HG03571 (cell line): ENCODE measurements at regions not wholly inside any gene's neighbourhood (a gene's known extent, or its start where the extent isn't known, plus 50 kb on each side); places are given as distances from the start of the nearest gene placed in this dataset.
"Not testable (repeated sequence)": the region's sequence is repeated elsewhere in the genome, so short reads cannot be mapped to it uniquely, and the experiment has no call there.

Experiments used
- ATAC-seq: cut with Tn5 transposase; IDR thresholded peaks from one replicate; pipeline ENCODE4 v1.9.1; 2021; ENCODE audit not compliant: unreplicated experiment

GRCh38 chr15:99826157-99826780 is 93.0 kb upstream of the LYSMD4 start:
- no peak for ATAC-seq

DNA sequence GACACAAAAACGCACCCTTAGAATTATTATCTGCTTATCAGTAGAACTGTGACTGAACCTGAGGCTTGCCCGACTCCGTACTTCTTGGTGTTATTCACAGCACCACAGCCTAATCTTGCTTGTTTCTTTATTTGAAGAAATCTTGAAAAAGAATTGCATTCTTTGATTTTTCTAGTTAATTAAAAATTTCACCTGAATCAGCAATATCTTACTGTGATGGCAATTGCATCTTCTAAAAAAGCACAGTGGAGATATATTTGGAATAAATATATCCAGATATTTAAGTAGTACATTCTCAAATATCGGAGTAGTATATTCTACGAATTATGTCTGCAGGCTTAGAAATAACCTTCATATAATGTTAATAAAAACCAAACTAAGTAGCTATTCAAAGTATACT is 90.1 kb upstream of the LYSMD4 start:
- no peak for ATAC-seq

DNA sequence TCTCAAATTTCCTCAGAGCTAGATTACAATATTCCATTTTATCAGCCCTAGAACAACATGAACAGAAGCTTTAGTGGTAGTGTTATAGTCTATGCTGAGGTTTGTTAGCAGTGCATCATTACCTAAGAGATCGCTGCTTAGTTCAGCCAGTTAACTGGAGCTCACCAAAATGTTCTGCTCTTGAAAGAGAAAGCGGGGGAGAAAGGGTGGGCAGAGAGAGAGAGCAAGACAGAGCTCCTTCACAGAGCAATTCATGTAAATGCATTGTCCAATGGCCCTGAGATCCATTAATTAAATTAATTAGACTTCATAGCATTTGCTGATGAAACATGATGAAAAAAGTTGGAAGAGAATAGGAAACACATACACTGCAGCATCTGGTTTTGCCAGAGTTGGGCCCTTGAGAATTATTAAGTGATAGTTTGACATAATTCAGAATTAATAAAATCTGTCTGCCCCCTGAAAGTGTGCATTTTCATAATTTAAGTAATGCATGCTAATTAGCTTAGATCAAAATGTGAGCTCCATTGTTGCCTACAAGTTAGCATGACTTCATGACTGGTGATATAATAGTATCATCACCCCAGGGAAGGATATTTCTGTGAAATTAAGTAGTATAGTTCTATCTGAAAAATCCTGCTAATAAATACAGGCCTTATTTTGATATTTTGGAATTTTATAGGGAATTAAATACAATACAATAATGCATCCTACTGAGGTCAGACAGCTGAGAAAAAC is 86.9 kb upstream of the LYSMD4 start:
- no peak for ATAC-seq

DNA sequence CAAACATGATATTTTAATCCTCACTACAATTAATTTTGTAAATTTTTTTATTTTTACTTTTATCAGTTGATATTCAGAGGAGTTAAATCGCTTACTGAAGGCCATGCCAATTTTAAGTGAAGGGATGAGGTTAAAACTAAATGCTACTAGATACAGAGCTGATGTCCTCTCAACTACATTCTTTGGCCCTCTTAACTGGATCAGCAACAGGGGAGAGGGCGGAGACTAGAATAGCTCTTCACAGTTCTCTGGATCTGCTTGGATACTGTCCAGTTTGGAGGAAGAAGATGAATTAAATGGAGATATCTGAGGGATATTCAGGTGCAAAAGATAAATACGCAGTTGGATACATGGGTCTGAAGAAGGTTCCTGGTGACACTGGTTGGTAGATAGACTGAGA is 85.6 kb upstream of the LYSMD4 start:
- ATAC-seq: no peak

DNA sequence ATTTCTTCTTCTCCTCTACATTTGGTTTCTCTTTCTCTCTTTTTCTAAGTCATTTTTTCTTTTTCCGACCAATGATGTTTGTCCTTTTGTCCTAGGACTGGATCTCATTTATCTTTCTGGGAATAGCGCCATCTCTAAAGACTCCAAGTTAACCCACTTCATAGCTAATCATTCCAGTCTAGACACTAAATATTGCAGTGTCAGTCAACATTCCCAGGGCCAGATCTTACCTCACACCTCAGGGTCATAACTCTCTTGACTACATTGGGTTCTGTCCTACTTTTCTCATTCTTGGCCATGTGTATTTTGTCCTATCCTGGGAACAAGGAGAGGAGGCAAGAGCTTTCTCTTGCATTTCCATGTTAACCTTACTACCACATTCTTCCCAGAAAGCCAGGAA is 83.6 kb upstream of the LYSMD4 start:
- not testable (repeated sequence) for ATAC-seq

DNA sequence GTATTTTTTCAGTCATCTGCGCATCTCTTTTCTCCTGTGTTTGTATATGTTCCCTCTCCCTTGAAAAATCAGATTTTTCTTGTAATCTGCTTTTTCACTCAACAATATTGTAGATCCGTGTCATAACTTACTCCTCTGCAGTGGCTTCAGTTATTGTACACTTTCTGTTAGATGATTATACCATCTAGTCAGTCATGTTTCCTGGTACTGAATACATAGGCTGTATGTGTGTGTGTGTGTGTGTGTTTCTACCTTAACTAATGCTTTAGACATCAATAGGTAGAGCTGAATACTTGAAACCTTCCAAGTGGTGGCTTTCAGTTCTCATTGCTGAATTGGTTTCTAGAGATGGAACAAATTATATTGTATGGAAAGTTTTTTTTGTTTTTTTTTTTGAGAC is 77.4 kb upstream of the LYSMD4 start:
- not testable (repeated sequence) for ATAC-seq

- not testable (repeated sequence) for ATAC-seq
Measured at GRCh38 chr15:99799854-99800250, 66.6 kb upstream of the LYSMD4 start.

DNA sequence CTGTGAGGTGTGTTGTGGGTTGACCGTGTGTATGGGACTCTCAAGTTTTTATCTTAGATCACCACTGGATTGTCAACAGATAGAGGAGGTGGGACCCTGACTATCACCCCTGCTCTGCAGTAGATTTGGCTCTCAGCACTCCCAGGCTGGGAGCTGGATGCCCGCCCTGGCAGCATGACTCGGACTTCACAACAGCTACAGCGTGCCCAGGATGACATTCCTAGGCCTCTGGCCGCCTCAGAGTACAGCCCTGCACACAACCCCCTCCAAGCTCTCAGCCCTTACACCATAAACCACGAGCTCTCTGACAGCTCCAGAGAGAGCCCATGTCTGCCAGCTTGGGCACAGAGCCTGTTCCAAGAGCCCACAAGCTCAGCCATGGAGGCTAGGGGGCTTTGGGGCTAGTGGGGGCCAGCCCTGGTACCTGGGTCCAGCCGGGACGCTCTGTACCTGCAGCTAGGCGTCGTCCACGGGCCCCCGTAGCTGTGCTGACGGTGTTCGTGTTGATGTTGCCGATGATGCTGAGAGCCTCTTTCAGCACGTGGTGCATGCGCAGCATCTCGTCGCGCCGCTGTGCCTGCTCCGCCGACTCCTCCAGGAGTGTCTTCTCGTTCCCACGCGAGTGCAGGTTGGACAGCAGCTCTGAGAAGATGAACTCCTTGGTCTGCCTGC is 66.1 kb upstream of the LYSMD4 start:
- ATAC-seq: not testable (repeated sequence)

DNA sequence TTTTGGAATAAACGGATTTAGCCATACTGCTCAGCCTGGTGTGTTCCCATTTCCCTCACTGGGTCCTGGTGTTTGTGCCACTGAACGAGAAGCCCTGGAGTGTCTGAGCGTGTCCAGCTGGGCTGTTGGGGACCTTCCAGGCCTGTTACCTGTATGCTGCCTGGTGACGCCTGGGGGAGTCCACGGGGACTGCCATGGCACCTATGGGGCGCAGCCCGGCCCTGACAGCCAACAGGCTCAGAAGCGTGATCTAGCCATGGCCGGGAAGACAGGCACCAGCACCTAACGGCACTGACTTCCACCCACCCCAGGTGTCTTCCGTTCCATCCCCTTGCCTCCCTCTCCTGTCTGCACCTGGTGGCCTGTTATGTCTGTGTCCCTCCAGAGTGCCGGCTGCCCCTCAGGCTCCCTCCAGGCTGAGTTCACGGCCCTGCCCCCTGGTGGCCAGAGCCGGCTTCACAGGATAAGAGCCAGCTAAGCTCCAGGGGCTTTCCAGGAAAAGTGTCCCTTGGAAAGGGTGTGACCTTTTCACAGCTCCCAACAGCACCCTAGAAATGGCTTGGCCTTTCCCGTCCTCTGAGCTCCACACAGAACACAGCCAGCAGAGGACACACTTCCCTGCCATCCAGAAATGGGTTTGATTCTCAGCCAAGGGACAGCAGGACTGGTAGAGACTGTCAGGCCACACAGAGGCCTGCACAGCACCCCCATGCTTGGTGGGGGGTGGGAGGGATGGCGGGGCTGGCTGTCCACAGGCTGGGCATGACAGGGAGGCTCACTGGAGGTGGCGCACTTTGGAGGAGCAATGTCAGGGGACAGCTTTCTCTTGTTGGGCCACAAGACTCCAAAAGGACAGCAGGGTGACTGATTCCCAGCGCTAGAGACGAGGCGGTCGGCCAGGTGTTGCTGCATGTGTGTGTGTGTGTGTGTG is 64.0 kb upstream of the LYSMD4 start:
- ATAC-seq: not testable (repeated sequence)

- not testable (repeated sequence) for ATAC-seq
Measured at GRCh38 chr15:99791881-99792807, 58.9 kb upstream of the LYSMD4 start.

DNA sequence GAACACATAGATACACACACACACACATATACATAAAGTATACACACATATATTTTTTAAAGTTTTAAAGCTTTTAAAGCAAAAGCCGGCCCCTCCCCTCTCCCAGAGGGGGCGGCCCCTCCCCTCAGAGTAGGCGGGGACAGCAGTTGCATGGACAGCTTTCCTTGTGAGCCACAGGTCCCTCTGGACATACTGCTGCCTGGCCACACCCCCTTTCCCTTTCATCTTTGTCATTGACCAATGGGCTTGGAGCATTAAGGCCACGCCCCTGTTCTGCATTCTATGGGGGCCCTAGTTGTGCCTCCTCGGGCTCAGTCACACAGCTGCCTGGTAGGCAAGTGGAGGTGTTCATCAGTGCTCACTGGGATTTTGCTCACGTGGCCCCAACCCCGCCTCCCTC is 57.5 kb upstream of the LYSMD4 start:
- ATAC-seq: not testable (repeated sequence)

- ATAC-seq: no peak
Measured at GRCh38 chr15:99788156-99788555, 54.9 kb upstream of the LYSMD4 start.

DNA sequence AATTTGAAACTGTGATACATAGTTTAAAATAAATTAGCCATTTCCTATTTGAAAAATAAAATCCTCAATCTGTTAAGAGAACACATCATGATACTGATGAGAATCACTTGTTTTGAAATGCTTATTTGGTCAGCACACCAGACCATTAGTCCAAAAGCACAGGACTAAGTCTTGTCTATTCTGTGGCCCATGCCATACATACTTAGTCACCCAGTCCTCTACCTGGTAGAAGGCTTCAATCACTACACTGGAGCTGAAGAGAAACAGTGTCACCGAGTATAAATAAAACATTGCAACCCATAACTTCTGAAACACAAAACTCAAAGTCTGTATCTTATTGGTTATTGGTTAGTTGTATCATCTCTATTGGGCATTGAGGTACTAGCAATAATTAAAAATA is 51.6 kb upstream of the LYSMD4 start:
- ATAC-seq: not testable (repeated sequence)

DNA sequence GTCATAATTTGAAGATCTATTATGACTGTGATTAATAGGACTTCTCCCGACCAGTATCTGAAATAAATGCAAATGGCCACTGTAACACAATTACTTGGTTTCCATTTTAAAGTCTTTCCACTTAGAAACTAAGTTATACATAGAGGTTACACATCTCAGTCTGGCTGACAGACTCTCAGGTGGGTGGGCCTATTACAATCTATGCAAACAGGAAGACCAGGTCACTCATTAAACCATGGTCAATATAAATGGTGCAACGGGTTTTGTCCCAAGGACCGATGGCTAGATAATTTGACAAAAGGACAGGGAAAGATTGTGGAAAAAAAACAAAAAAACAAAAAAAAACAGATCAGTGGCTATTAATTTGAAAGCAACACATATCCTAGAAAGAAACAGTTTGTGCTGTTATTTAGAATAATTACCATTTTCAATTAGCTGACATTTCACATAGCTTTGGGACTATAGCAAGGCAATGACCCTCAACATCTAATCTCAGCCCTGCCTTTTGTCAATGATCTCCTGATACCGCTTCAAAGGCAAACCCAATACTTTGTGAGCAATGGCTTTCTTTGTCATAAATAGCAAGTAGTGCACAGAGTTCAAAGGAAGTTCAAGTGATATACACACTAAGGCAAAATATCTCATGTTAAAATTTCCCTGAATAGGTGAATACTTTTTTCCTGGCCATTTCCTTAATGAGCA is 50.8 kb upstream of the LYSMD4 start:
- ATAC-seq: not testable (repeated sequence)
